H1 (cell line): ENCODE measurements at regions not wholly inside any gene's neighbourhood (a gene's known extent, or its start where the extent isn't known, plus 50 kb on each side); places are given as distances from the start of the nearest gene placed in this dataset.

Experiments used
- CTCF ChIA-PET: fragments of 300-600 bp; sonication (Branson Sonifier 250); formaldehyde crosslinking; loops from one replicate; lab custom pipeline; 2021; ENCODE audit not compliant: partially characterized antibody; lab: Charles Lee
- POLR2A ChIA-PET: fragments of 300-600 bp; sonication (Branson Sonifier 250); formaldehyde crosslinking; loops from one replicate; lab custom pipeline; 2021; ENCODE audit warnings: inconsistent platforms; ENCODE audit not compliant: partially characterized antibody; lab: Charles Lee
- DNase-seq, 2 experiments: peaks; one replicate each; pipeline versions ENCODE4 v3.0.0 to v3.0.0-alpha.2; 2010 to 2022; ENCODE audit warnings: low spot score in 2 of 2, low read depth in 1 of 2, mixed read lengths in 1 of 2
- FAIRE-seq: peaks from 2 replicates; lab custom pipeline; 2011; peaks lifted over from hg19 to GRCh38; lab: Jason Lieb, UNC
- H2AFZ ChIP-seq: 2 replicates; pipeline ENCODE4 v1.8.1; 2012; ENCODE audit warnings: low read length, inconsistent platforms
- H2AK5ac ChIP-seq: 2 replicates; pipeline ENCODE4 v1.6.1; 2013; ENCODE audit warnings: low read depth, low read length
- H2BK120ac ChIP-seq: replicated peaks from 2 replicates; pipeline ENCODE3; 2013; ENCODE audit warnings: low read depth, low read length, inconsistent platforms
- H2BK12ac ChIP-seq: 2 replicates; pipeline ENCODE4 v1.6.1; 2013; ENCODE audit warnings: low read depth, low read length
- H2BK15ac ChIP-seq: 2 replicates; pipeline ENCODE4 v1.6.1; 2013; ENCODE audit warnings: low read length
- H2BK20ac ChIP-seq: 2 replicates; pipeline ENCODE4 v1.6.1; 2013; ENCODE audit warnings: low read length
- H2BK5ac ChIP-seq: 2 replicates; pipeline ENCODE4 v1.6.1; 2013; ENCODE audit warnings: low read depth, low read length
- H3K14ac ChIP-seq: 2 replicates; pipeline ENCODE4 v1.6.1; 2013; ENCODE audit warnings: inconsistent platforms; ENCODE audit not compliant: insufficient read length
- H3K18ac ChIP-seq: 2 replicates; pipeline ENCODE4 v1.6.1; 2013; ENCODE audit warnings: low read length; ENCODE audit errors: extremely low read depth
- H3K23ac ChIP-seq: 2 replicates; pipeline ENCODE4 v1.6.1; 2013; ENCODE audit warnings: inconsistent platforms; ENCODE audit not compliant: insufficient read length
- H3K23me2 ChIP-seq: 2 replicates; pipeline ENCODE4 v1.6.1; 2013; ENCODE audit warnings: low read depth, low read length
- H3K27ac ChIP-seq: 2 replicates; pipeline ENCODE4 v1.6.1; 2011; ENCODE audit warnings: low read depth, low read length, inconsistent platforms
- H3K27me3 ChIP-seq, 4 experiments: replicated peaks in 1 of 4; 1 replicate in 1 of 4; 2 replicates in 3 of 4; pipeline versions ENCODE4 v1.6.1 to v1.8.1; 2011 to 2013; ENCODE audit warnings: low read length in 3 of 4, mild to moderate bottlenecking in 3 of 4, inconsistent platforms in 2 of 4, mixed read lengths in 2 of 4, moderate library complexity in 1 of 4; ENCODE audit not compliant: control insufficient read depth in 3 of 4, insufficient read depth in 3 of 4; ENCODE audit errors: extremely low read depth in 1 of 4
- H3K36me3 ChIP-seq, 4 experiments: 2 replicates each; pipeline versions ENCODE4 v1.6.1 to v1.8.1; 2011 to 2013; ENCODE audit warnings: mild to moderate bottlenecking in 4 of 4, low read length in 3 of 4, moderate library complexity in 2 of 4, control low read depth in 1 of 4, inconsistent platforms in 1 of 4; ENCODE audit not compliant: insufficient read depth in 4 of 4, control insufficient read depth in 2 of 4
- H3K4ac ChIP-seq: replicated peaks from 2 replicates; pipeline ENCODE3; 2013; ENCODE audit warnings: low read length, low read depth, mixed read lengths, inconsistent platforms; ENCODE audit not compliant: insufficient read length
- H3K4me1 ChIP-seq, 4 experiments: replicated peaks in 1 of 4; 1 replicate in 1 of 4; 2 replicates in 3 of 4; pipeline versions ENCODE4 v1.6.1 to v1.8.1; 2011 to 2013; ENCODE audit warnings: low read length in 3 of 4, inconsistent platforms in 2 of 4, mixed read lengths in 1 of 4; ENCODE audit not compliant: insufficient read depth in 4 of 4, control insufficient read depth in 3 of 4
- H3K4me2 ChIP-seq, 2 experiments: 2 replicates each; pipeline versions ENCODE4 v1.6.1 to v1.8.1; 2011 to 2013; ENCODE audit warnings: low read depth in 2 of 2, low read length in 2 of 2, control low read depth in 1 of 2, inconsistent platforms in 1 of 2, mild to moderate bottlenecking in 1 of 2; ENCODE audit not compliant: insufficient read depth in 1 of 2
- H3K4me3 ChIP-seq, 4 experiments: fragments of 200-600, 300-600 bp in 1 of 4; sonication (generic), shearing (Covaris generic), sonication (Bioruptor Twin) in 1 of 4; 2 replicates each; pipeline versions ENCODE4 v1.5.1 to v1.8.1; 2011 to 2016; ENCODE audit warnings: low read length in 4 of 4, low read depth in 3 of 4, control low read depth in 2 of 4, inconsistent platforms in 2 of 4, mild to moderate bottlenecking in 2 of 4, mixed read lengths in 1 of 4, moderate library complexity in 1 of 4; ENCODE audit not compliant: insufficient read depth in 2 of 4; ENCODE audit errors: extremely low read depth in 1 of 4
- H3K56ac ChIP-seq: replicated peaks from 2 replicates; pipeline ENCODE3; 2013; ENCODE audit warnings: low read depth, mild to moderate bottlenecking, mixed read lengths, low read length, inconsistent platforms; ENCODE audit not compliant: insufficient read length
- H3K79me1 ChIP-seq: 2 replicates; pipeline ENCODE4 v1.6.1; 2013; ENCODE audit warnings: low read depth, low read length, control low read depth
- H3K79me2 ChIP-seq, 2 experiments: 2 replicates each; pipeline versions ENCODE4 v1.6.1 to v1.8.1; 2012 to 2013; ENCODE audit warnings: low read length in 2 of 2, mild to moderate bottlenecking in 2 of 2, inconsistent platforms in 1 of 2; ENCODE audit not compliant: insufficient read depth in 2 of 2, control insufficient read depth in 1 of 2
- H3K9ac ChIP-seq, 4 experiments: replicated peaks in 1 of 4; 1 replicate in 1 of 4; 2 replicates in 3 of 4; pipeline versions ENCODE4 v1.6.1 to v1.8.1; 2011 to 2013; ENCODE audit warnings: low read depth in 3 of 4, low read length in 3 of 4, control low read depth in 2 of 4, mild to moderate bottlenecking in 2 of 4, moderate library complexity in 2 of 4, inconsistent platforms in 1 of 4; ENCODE audit errors: extremely low read depth in 1 of 4
- H3K9me3 ChIP-seq, 2 experiments: 2 replicates each; pipeline versions ENCODE4 v1.6.1 to v1.8.1; 2012 to 2013; ENCODE audit warnings: mild to moderate bottlenecking in 2 of 2, moderate library complexity in 2 of 2, control low read depth in 1 of 2, inconsistent platforms in 1 of 2, low read depth in 1 of 2, low read length in 1 of 2, mixed read lengths in 1 of 2; ENCODE audit not compliant: insufficient read depth in 2 of 2
- H4K20me1 ChIP-seq, 2 experiments: replicated peaks in 1 of 2; 2 replicates each; pipeline versions ENCODE3 to v1.8.1; 2011 to 2013; ENCODE audit warnings: inconsistent platforms in 2 of 2, low read length in 2 of 2, mild to moderate bottlenecking in 1 of 2; ENCODE audit not compliant: insufficient read depth in 2 of 2, control insufficient read depth in 1 of 2
- H4K5ac ChIP-seq: 2 replicates; pipeline ENCODE4 v1.6.1; 2013; ENCODE audit warnings: low read length, low read depth, mixed read lengths, inconsistent platforms; ENCODE audit not compliant: insufficient read length
- H4K8ac ChIP-seq: 2 replicates; pipeline ENCODE4 v1.8.0; 2013; ENCODE audit warnings: mild to moderate bottlenecking, moderate library complexity, low read length, inconsistent platforms; ENCODE audit not compliant: insufficient read depth; ENCODE audit errors: extremely low read depth
- H4K91ac ChIP-seq: replicated peaks from 2 replicates; pipeline ENCODE3; 2013; ENCODE audit warnings: low read length, mixed read lengths, inconsistent platforms; ENCODE audit not compliant: insufficient read length
- EP300 ChIP-seq, 2 experiments: IDR thresholded peaks; 1 replicate in 1 of 2; 2 replicates in 1 of 2; pipeline ENCODE4 v1.6.1; 2011 to 2012; ENCODE audit warnings: low read depth in 2 of 2, low read length in 2 of 2, mild to moderate bottlenecking in 2 of 2, borderline replicate concordance in 1 of 2, inconsistent platforms in 1 of 2, moderate library complexity in 1 of 2
- HDAC6 ChIP-seq: IDR thresholded peaks from one replicate; pipeline ENCODE4 v1.7.1; 2012; ENCODE audit warnings: low read depth, mild to moderate bottlenecking, inconsistent platforms, low read length, moderate library complexity
- JUN ChIP-seq: IDR thresholded peaks from 2 replicates; pipeline ENCODE4 v1.6.1; 2011; ENCODE audit warnings: low read depth, mild to moderate bottlenecking, improper control_type of control experiment, low read length
- RFX5 ChIP-seq: IDR thresholded peaks from 2 replicates; pipeline ENCODE4 v1.6.1; 2011; ENCODE audit warnings: low read depth, low read length, improper control_type of control experiment, borderline replicate concordance
- WGBS, 2 experiments: shearing (Covaris generic) in 1 of 2; methylation state at CpG; one replicate each; pipeline versions ENCODE4 v1.1.6 to v1.1.7; 2013 to 2015; ENCODE audit warnings: low lambda C conversion rate in 2 of 2, mixed read lengths in 2 of 2, inconsistent platforms in 1 of 2, low coverage in 1 of 2, missing lambda C conversion rate in 1 of 2; ENCODE audit not compliant: insufficient replicate concordance in 2 of 2, insufficient coverage in 1 of 2, insufficient read length in 1 of 2; ENCODE audit errors: extremely low coverage in 1 of 2, missing lambda C conversion rate in 1 of 2; 5-methylcytosine and 5-hydroxymethylcytosine counted together
- TF ChIP-seq, protein P1 (sequence below): IDR thresholded peaks from 2 replicates; pipeline ENCODE4 v1.6.1; 2012; ENCODE audit warnings: inconsistent platforms

DNA sequence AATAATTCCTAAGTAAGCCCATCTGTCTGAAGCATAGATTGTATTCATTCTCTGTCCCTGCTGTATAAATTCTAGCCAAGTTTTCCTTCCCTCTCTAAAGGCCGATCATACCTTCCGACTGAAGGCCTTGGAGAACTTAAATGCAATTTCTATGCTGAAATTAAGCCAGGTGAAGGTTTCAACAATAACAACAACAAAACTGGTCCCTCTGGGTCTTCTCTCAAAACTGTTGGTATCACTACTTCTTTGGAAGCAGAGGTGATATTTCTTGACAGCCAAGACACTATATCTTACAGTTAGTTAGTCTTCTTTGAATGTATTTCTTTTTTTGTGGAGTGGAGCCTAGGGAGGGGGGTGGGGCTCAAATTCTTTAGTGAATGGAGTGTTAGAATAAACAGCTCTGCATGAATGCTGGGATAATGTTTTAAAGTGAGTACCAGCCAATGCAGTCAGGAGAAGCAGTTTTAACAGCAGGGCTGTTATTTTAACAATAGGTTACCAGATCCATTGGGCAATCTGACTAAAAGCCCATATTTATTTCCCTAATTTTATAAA lies 508.9 kb downstream of the EBF1 start:
- no peak overlapping the region for H3K56ac ChIP-seq
- no peak overlapping the region for H2BK5ac ChIP-seq
- 90% methylated on average over 2 of the region's 2 CpGs; no CpG with 5 or more reads in 1 of the 2 experiments for WGBS, 2 experiments
- ChIA-PET POLR2A (no interaction called here), CTCF (no interaction called here)
- no peak overlapping the region for H2BK120ac ChIP-seq
- no peak overlapping the region for H2AFZ ChIP-seq
- no peak overlapping the region for H2AK5ac ChIP-seq
- DNase-seq: no peak
- H3K23ac ChIP-seq: no peak overlapping the region
- no peak overlapping the region for H4K5ac ChIP-seq
- H3K79me2 ChIP-seq: no peaks in the 10 kb centered on the region
- no peak overlapping the region for H2BK15ac ChIP-seq
- H3K9ac ChIP-seq: no peak overlapping the region
- H3K79me1 ChIP-seq: no peaks in the 10 kb centered on the region
- no peaks in the 10 kb centered on the region for H3K36me3 ChIP-seq
- H3K18ac ChIP-seq: no peak overlapping the region; the same call in 1 of the 2 replicates
- H2BK12ac ChIP-seq: no peak overlapping the region; the same call in 1 of the 2 replicates
- no peak overlapping the region for H4K91ac ChIP-seq
- no peaks in the 10 kb centered on the region for H3K23me2 ChIP-seq
- no peak overlapping the region for H3K4me2 ChIP-seq
- no peak for FAIRE-seq
- peaks cover 4 to 10% (median 9%) of the 10 kb centered on the region in 4 experiments; a peak in 5 of 7 replicates for H3K4me1 ChIP-seq
- no peak overlapping the region; a peak in 1 of 8 replicates for H3K4me3 ChIP-seq
- no peak overlapping the region for H4K8ac ChIP-seq
- H4K20me1 ChIP-seq: no peaks in the 10 kb centered on the region
- H3K4ac ChIP-seq: no peak overlapping the region
- H3K9me3 ChIP-seq: no peaks in the 10 kb centered on the region
- no peak overlapping the region for H2BK20ac ChIP-seq
- H3K27ac ChIP-seq: no peak overlapping the region
- H3K27me3 ChIP-seq: no peaks in the 10 kb centered on the region
- TF ChIP-seq EP300 (IDR thresholded peaks at IDR 0.05; ENCODE audit: borderline replicate concordance in 1 of 2, low read depth in 2 of 2, low read length in 2 of 2) (no peak), JUN (no peak), HDAC6 (no peak), RFX5 (no peak)
- TF ChIP-seq, protein P1, sequence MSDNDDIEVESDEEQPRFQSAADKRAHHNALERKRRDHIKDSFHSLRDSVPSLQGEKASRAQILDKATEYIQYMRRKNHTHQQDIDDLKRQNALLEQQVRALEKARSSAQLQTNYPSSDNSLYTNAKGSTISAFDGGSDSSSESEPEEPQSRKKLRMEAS: no peak
- no peak overlapping the region for H3K14ac ChIP-seq
